Stimulated activated CD4-positive, alpha-beta T cell treated with anti-CD3 and anti-CD28 coated beads, Interleukin-2, amount 100 ng/mL, for 24 hours (primary cell): ENCODE measurements at regions not wholly inside any gene's neighbourhood (a gene's known extent, or its start where the extent isn't known, plus 50 kb on each side); places are given as distances from the start of the nearest gene placed in this dataset.

Experiments used
- DNase-seq, 2 donors: peaks; one replicate each; pipeline ENCODE4 v3.0.0-alpha.2; 2020

- DNase-seq = no peak
Observed at GRCh38 chr2:220513573-220514288, 886.3 kb downstream of the SLC4A3 start.

DNA sequence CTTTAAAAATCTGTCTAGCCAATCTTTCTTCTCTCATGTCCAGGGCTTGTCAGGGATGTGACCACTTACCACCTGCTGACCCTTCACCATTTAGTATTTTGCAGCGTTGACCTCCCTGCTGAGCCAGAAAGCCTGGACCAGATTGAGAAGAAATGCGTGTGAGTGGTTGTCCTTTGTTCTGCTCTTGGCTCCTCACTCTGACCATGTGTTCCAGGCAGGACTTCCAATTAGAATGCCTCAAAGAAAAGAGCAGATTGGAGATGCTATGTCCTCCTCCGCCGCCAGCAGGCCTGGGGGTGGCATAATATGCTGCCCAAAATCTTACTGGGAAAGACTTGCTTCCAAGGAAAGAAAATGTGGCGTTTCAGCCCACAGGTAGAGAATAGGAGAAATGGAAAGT is 894.1 kb downstream of the SLC4A3 start:
- DNase-seq = no peak

- DNase-seq = no peak
Observed at GRCh38 chr2:220528180-220528675, 900.8 kb downstream of the SLC4A3 start.

- DNase-seq = no peak
Observed at GRCh38 chr2:220531216-220531615, 903.8 kb downstream of the SLC4A3 start.

GRCh38 chr2:220533485-220533884 is 906.1 kb downstream of the SLC4A3 start:
- no peak for DNase-seq

- DNase-seq = no peak
Observed at GRCh38 chr2:220539481-220539880, 912.1 kb downstream of the SLC4A3 start.

DNA sequence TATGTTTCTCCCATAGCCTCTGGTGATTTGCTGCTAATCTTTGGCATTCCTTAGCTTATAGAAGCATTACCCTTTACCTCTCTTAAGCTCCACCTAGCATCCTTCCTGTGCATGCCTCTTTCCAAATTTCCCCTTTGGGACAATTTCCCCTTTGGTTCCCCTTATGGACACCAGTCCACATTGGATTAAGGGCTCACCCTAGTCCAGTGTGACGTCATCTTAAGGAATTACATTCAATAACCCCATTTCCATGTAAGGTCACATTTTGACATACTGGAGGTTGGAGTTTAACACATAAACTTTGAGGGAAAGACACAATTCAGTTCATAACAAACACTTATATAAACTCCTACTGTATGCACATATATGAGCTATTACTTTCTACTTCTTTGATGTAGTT is 916.6 kb downstream of the SLC4A3 start:
- no peak for DNase-seq

- DNase-seq = no peak
Observed at GRCh38 chr2:220550995-220551700, 923.7 kb downstream of the SLC4A3 start.

DNA sequence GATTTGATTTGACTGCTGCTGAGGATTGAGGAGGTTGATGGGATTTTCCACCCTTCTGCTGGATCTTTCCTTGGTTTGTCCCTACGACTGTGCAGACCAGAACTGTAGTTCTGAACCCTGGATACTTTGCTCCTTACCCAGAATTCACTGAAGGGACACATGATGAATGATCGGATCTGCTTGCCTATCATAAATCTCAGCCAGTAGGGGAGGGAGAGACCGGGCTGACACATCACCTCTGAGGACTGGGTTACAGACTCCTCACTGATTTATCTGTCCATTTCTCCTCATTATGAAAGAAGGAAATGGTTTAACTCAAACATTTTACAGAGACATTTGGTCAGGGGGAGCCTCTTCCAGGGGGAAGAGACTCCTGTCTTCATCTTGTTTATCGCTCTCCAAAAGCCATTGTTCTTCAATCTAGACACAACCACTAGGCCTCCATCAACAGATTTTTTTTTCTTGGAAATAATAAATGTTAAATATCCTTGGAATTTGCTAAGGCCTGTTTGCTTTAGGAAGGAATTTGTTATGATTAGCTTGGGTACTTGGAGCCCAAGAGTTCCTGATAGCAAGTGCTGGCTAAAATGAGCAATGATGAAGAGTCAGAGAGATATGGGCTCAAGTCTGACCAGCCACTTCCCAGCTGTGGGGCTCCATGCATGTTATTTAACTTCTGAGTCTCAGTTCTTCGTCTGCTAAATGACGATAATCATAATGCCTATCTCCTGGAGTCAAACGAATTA is 925.5 kb downstream of the SLC4A3 start:
- no peak for DNase-seq

- DNase-seq = no peak
Observed at GRCh38 chr2:220555961-220556630, 928.7 kb downstream of the SLC4A3 start.

- no peak for DNase-seq
Observed at GRCh38 chr2:220556658-220557057, 929.2 kb downstream of the SLC4A3 start.

DNA sequence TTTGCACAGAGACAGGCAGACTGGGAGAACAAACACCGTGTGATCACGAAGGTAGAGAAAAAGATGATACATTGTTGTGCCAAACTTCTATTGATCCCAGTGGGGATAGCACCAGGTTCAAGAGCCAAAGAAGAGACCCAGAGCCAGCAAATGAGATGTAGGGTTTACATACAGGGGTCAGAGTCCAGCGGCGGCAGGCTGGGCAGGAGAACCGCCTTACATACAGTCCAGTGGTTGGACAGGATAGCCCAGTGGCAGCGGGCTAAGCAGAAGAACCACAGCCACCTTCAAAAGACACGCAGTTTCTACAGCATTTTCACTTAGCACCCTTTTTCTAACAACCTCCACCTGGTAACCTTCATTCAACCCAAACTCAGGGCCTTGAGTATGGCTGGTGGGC is 932.8 kb downstream of the SLC4A3 start:
- DNase-seq = no peak

- DNase-seq = no peak
Observed at GRCh38 chr2:220562375-220563140, 935.1 kb downstream of the SLC4A3 start.

DNA sequence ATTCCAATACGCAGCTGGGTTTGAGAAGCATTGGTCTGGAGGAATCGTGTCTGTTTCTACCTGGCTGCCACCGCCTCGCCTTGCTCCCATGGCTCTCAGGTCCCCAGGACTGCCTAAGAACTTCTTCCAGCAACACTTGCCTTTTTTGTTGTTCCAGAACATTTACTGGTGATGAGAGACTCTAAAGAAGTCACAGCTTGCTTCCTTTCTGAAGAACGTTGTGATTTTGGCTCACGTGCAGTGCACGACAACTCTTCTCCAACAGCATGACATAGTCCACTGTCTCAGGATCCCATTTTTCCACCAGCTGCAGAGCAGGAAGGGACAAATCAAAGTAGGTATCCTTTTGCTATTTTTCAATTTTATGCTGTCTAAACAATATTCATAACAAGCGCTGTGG is 940.9 kb downstream of the SLC4A3 start:
- DNase-seq = no peak

GRCh38 chr2:220569112-220569897 is 941.9 kb downstream of the SLC4A3 start:
- no peak for DNase-seq

- no peak for DNase-seq
Observed at GRCh38 chr2:220572385-220572784, 945.0 kb downstream of the SLC4A3 start.

DNA sequence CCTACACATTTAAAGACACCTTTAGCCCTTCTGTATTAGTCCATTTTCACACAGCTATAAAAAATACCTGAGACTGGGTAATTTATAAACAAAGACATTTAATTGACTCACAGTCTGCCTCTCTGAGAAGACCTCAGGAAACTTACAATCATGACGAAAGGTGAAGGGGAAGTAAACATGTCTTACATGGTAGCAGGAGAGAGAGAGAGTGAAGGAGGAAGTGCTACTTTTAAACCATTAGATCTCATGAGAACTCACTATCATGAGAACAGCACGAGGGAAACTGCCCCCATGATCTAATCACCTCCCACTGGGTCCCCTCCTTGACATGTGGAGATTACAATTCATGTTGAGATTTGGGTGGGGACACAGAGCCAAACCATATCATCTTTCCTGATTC is 946.6 kb downstream of the SLC4A3 start:
- DNase-seq = no peak

- DNase-seq = no peak
Observed at GRCh38 chr2:220575963-220576362, 948.5 kb downstream of the SLC4A3 start.

DNA sequence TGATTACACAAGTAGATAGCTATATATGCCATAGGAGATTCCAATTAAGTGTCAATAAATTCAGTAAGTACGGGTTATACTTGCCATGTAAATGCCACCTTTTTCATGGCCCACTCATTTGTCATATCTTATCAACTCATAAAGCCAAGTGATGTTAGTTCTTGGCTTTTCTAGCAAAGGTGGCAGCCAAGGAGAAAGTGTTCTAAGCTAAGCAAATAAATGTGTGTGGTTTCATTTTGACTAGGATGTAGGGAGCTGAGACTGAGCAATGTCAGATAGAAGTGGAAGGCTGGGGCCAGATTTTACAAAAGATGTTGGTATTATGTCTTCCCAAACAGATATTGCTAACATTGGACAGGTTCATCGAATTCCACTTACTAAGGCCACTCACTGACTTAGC is 952.0 kb downstream of the SLC4A3 start:
- no peak for DNase-seq

DNA sequence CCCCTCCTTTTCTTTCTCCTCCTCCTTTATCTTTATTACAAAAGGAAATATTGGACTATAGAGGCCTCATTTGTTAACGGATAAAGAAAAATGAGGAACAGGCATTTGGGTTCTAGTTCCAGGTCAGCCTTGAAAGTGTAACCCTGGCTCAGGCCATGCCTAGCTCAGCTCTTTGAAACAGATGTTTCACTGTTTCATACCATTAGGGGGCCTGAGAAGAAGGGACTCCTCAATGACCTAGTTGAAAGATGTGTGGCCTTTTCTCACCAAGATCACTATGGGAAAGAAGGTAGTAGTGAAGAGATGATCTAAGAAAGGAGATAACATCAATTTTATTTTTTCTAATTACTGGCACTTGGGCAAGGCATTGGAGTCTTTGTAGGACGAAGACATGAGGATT is 952.7 kb downstream of the SLC4A3 start:
- no peak for DNase-seq

GRCh38 chr2:220583725-220584124 is 956.3 kb downstream of the SLC4A3 start:
- no peak for DNase-seq

DNA sequence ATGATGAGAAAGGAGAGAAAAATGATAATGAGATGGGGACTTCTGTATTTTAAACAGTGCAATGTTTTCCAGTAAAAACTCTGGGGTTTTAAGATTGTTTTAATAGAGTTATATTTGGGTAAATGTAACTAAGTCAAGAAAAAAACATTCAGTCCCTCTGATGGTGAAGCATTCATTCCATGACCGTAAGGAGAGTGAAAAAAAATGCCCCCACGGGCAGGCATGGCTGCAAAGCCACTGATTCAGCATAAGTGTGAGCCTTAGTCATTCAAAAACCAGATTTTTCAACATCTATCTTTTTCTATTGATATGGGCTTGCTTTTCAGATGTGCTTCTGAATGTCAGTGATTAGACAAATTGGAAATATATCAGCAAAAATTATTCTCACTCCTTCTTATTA is 957.8 kb downstream of the SLC4A3 start:
- no peak for DNase-seq
